Transverse colon (tissue), 4 donors: ENCODE measurements at regions not wholly inside any gene's neighbourhood (a gene's known extent, or its start where the extent isn't known, plus 50 kb on each side); places are given as distances from the start of the nearest gene placed in this dataset.

Experiments used
- POLR2A ChIP-seq: fragments of 450-650 bp; IDR thresholded peaks from one replicate; pipeline ENCODE4 v1.6.1; 2016; ENCODE audit warnings: antibody characterized with exemption, mild to moderate bottlenecking, moderate library complexity
- POLR2AphosphoS5 ChIP-seq, 3 donors: sonication (generic); formaldehyde crosslinking; IDR thresholded peaks; one replicate each; pipeline ENCODE4 v1.6.1; 2016; ENCODE audit warnings: antibody characterized with exemption in 3 of 3
- TF ChIP-seq, protein P1 (sequence below), 5 experiments: fragments of 200-600 bp in 3 of 5; fragments of 450-650 bp in 2 of 5; sonication (generic) in 3 of 5; IDR thresholded peaks; 1 replicate in 2 of 5; 2 replicates in 3 of 5; pipeline ENCODE4 v1.5.1; 2016 to 2017; ENCODE audit warnings: antibody characterized with exemption in 5 of 5, inconsistent platforms in 3 of 5, mild to moderate bottlenecking in 2 of 5, moderate library complexity in 1 of 5

DNA sequence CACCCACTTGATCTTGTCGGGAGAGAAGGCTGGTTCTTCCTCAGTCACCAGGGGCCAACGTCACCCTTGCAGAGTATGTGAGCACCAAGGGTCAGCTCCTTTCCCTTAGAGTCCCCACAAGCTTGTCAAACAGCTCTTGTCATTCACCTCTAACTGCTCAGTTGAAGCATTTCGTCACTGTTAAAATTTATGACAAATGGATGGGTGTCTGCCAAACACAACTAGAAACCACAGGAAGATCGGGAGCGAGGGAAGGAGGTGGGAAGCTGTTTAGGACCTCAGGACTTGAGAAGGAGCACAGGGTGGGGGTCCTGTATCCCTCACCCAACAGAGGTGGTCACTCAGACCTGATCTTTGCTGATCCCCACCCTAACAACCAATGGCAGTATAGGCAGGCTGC is 373.3 kb upstream of the IGFBP3 start:
- TF ChIP-seq, protein P1, sequence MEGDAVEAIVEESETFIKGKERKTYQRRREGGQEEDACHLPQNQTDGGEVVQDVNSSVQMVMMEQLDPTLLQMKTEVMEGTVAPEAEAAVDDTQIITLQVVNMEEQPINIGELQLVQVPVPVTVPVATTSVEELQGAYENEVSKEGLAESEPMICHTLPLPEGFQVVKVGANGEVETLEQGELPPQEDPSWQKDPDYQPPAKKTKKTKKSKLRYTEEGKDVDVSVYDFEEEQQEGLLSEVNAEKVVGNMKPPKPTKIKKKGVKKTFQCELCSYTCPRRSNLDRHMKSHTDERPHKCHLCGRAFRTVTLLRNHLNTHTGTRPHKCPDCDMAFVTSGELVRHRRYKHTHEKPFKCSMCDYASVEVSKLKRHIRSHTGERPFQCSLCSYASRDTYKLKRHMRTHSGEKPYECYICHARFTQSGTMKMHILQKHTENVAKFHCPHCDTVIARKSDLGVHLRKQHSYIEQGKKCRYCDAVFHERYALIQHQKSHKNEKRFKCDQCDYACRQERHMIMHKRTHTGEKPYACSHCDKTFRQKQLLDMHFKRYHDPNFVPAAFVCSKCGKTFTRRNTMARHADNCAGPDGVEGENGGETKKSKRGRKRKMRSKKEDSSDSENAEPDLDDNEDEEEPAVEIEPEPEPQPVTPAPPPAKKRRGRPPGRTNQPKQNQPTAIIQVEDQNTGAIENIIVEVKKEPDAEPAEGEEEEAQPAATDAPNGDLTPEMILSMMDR (IDR thresholded peaks at IDR 0.05) = no peak
- TF ChIP-seq POLR2A (no peak), POLR2AphosphoS5 (IDR thresholded peaks at IDR 0.05) (no peak)
